ENCODE measurements at regions not wholly inside any gene's neighbourhood (a gene's known extent, or its start where the extent isn't known, plus 50 kb on each side); places are given as distances from the start of the nearest gene placed in this dataset.
A peak's percentile ranks its signal among the peaks of the same experiment; 100 is the strongest.
"Not testable (repeated sequence)": the region's sequence is repeated elsewhere in the genome, so short reads cannot be mapped to it uniquely, and the experiment has no call there.

GRCh38 chr6:13874191-13874549 lies 50.6 kb upstream of the RNF182 start:
- Mint-ChIP-seq H3K9me3 (peaks cover 14% of the 10 kb centered on the region), H3K36me3 (ENCODE audit: low read depth) (no peaks in the 10 kb centered on the region), H3K4me1 (ENCODE audit: low read depth) (peaks cover 25% of the 10 kb centered on the region), H3K27ac (peak overlapping the region; percentile 91), H3K27me3 (peaks cover 13% of the 10 kb centered on the region), H3K4me3 (no peak overlapping the region)
- intact Hi-C loops (cut with micrococcal nuclease), result loop anchor here (5.0 kb wide), 2 partner anchors 37 to 62 kb away; partner anchors contain the start of gene MCUR1

- Mint-ChIP-seq H3K36me3 (ENCODE audit: low read depth) (no peaks in the 10 kb centered on the region), H3K27me3 (peaks cover 13% of the 10 kb centered on the region), H3K4me3 (peak overlapping the region; percentile 74), H3K27ac (peak overlapping the region; percentile 91), H3K4me1 (ENCODE audit: low read depth) (peaks cover 25% of the 10 kb centered on the region), H3K9me3 (peaks cover 8% of the 10 kb centered on the region)
- intact Hi-C loops (cut with micrococcal nuclease), result loop anchor here (5.0 kb wide), 2 partner anchors 36 to 61 kb away; partner anchors contain the start of gene MCUR1
Measured at GRCh38 chr6:13873288-13874190, 51.2 kb upstream of the RNF182 start.

- H3K27me3 Mint-ChIP-seq, result peaks cover 13% of the 10 kb centered on the region
- H3K4me1 Mint-ChIP-seq (ENCODE audit: low read depth), result peaks cover 25% of the 10 kb centered on the region
- intact Hi-C loops (cut with micrococcal nuclease), result loop anchor here (5.0 kb wide), 2 partner anchors 35 to 60 kb away; partner anchors contain the start of gene MCUR1
- H3K9me3 Mint-ChIP-seq, result no peaks in the 10 kb centered on the region
- peak overlapping the region; percentile 91 for H3K27ac Mint-ChIP-seq
- H3K4me3 Mint-ChIP-seq, result peak overlapping the region; percentile 74
- no peaks in the 10 kb centered on the region for H3K36me3 Mint-ChIP-seq (ENCODE audit: low read depth)
Measured at GRCh38 chr6:13872681-13873080, 52.1 kb upstream of the RNF182 start.

- not testable (repeated sequence) for H3K36me3 Mint-ChIP-seq (ENCODE audit: low read depth); H3K9me3 Mint-ChIP-seq; H3K4me3 Mint-ChIP-seq
- intact Hi-C loops (cut with micrococcal nuclease), result loop anchor here (5.0 kb wide), 2 partner anchors 35 to 60 kb away; partner anchors contain the start of gene MCUR1
- peaks cover 28% of the 10 kb centered on the region for H3K4me1 Mint-ChIP-seq (ENCODE audit: low read depth)
- peak overlapping the region; percentile 91 for H3K27ac Mint-ChIP-seq
- peaks cover 13% of the 10 kb centered on the region for H3K27me3 Mint-ChIP-seq
Measured at GRCh38 chr6:13872006-13872405, 52.7 kb upstream of the RNF182 start.

- Mint-ChIP-seq H3K4me1 (ENCODE audit: low read depth) (peaks cover 35% of the 10 kb centered on the region), H3K4me3 (no peak overlapping the region), H3K27ac (no peak overlapping the region), H3K9me3 (no peaks in the 10 kb centered on the region), H3K36me3 (ENCODE audit: low read depth) (no peaks in the 10 kb centered on the region), H3K27me3 (peaks cover 13% of the 10 kb centered on the region)
- intact Hi-C loops (cut with micrococcal nuclease), result loop anchor here (5.0 kb wide), 2 partner anchors 33 to 58 kb away; partner anchors contain the start of gene MCUR1
Measured at GRCh38 chr6:13870214-13870830, 54.4 kb upstream of the RNF182 start.

- Mint-ChIP-seq H3K4me3 (no peak overlapping the region), H3K9me3 (no peaks in the 10 kb centered on the region), H3K4me1 (ENCODE audit: low read depth) (peaks cover 35% of the 10 kb centered on the region), H3K27me3 (peaks cover 4% of the 10 kb centered on the region), H3K36me3 (ENCODE audit: low read depth) (no peaks in the 10 kb centered on the region), H3K27ac (no peak overlapping the region)
- intact Hi-C loops (cut with micrococcal nuclease), result no loop called here
Measured at GRCh38 chr6:13868236-13868635, 53.9 kb upstream of the MCUR1 start.

GRCh38 chr6:13866301-13866700 lies 51.9 kb upstream of the MCUR1 start:
- Mint-ChIP-seq H3K4me3 (no peak overlapping the region), H3K27ac (no peak overlapping the region), H3K9me3 (no peaks in the 10 kb centered on the region), H3K4me1 (ENCODE audit: low read depth) (peaks cover 33% of the 10 kb centered on the region), H3K27me3 (peaks cover 6% of the 10 kb centered on the region), H3K36me3 (ENCODE audit: low read depth) (no peaks in the 10 kb centered on the region)
- intact Hi-C loops (cut with micrococcal nuclease), result no loop called here

GRCh38 chr6:13865141-13865540 lies 50.8 kb upstream of the MCUR1 start:
- Mint-ChIP-seq H3K27me3 (peaks cover 18% of the 10 kb centered on the region), H3K36me3 (ENCODE audit: low read depth) (no peaks in the 10 kb centered on the region), H3K27ac (peak overlapping the region; percentile 34), H3K4me1 (ENCODE audit: low read depth) (peaks cover 33% of the 10 kb centered on the region), H3K9me3 (peaks cover 7% of the 10 kb centered on the region), H3K4me3 (no peak overlapping the region)
- intact Hi-C loops (cut with micrococcal nuclease), result no loop called here

- H3K27me3 Mint-ChIP-seq, result peaks cover 21% of the 10 kb centered on the region
- intact Hi-C loops (cut with micrococcal nuclease); H3K9me3 Mint-ChIP-seq; H3K36me3 Mint-ChIP-seq (ENCODE audit: low read depth); H3K4me3 Mint-ChIP-seq: not testable (repeated sequence)
- H3K4me1 Mint-ChIP-seq (ENCODE audit: low read depth), result peaks cover 35% of the 10 kb centered on the region
- H3K27ac Mint-ChIP-seq, result peak overlapping the region; percentile 34
Measured at GRCh38 chr6:13864669-13865068, 50.3 kb upstream of the MCUR1 start.

All from dendritic cell treated with granulocyte-macrophage colony-stimulating factor and Interleukin-4, amounts not matched to agents 40 ng/mL and 50 ng/mL, for 4 days (primary cell).